Naive thymus-derived CD4-positive, alpha-beta T cell (primary cell): ENCODE measurements at regions not wholly inside any gene's neighbourhood (a gene's known extent, or its start where the extent isn't known, plus 50 kb on each side); places are given as distances from the start of the nearest gene placed in this dataset.

Experiments used
- ATAC-seq: fragments of 150-1000 bp; cut with Tn5 transposase; 2 replicates; pipeline ENCODE4 v1.10.0; 2021; ENCODE audit warnings: mild to moderate bottlenecking, moderate library complexity
- CTCF ChIA-PET: fragments of 350-600 bp; sonication (Branson Sonifier 250); formaldehyde crosslinking; loops from one replicate; lab custom pipeline; 2021; ENCODE audit warnings: antibody characterized with exemption; lab: Charles Lee
- POLR2A ChIA-PET: fragments of 350-600 bp; sonication (Branson Sonifier 250); formaldehyde crosslinking; loops from one replicate; lab custom pipeline; 2021; ENCODE audit warnings: antibody characterized with exemption, inconsistent platforms; lab: Charles Lee
- DNase-seq, 9 donors: peaks; one replicate each; pipeline versions ENCODE4 v3.0.0 to v3.0.0-alpha.2; 2020 to 2022; ENCODE audit warnings: mixed read lengths in 1 of 9
- H3K27ac ChIP-seq: one replicate; pipeline ENCODE4 v1.7.0; 2013; ENCODE audit warnings: mild to moderate bottlenecking, low read depth, low read length, moderate library complexity
- H3K27me3 ChIP-seq, 2 donors: one replicate each; pipeline ENCODE4 v1.7.0; 2013; ENCODE audit warnings: low read length in 2 of 2, mild to moderate bottlenecking in 2 of 2, moderate library complexity in 2 of 2; ENCODE audit not compliant: control insufficient read depth in 2 of 2, insufficient read depth in 2 of 2
- H3K36me3 ChIP-seq, 3 experiments: 1 replicate in 2 of 3; 2 replicates in 1 of 3; pipeline ENCODE4 v1.7.0; 2013; ENCODE audit warnings: low read length in 3 of 3, mild to moderate bottlenecking in 3 of 3, moderate library complexity in 1 of 3; ENCODE audit not compliant: insufficient read depth in 3 of 3, control insufficient read depth in 2 of 3
- H3K4me1 ChIP-seq, 2 donors: one replicate each; pipeline ENCODE4 v1.7.0; 2013; ENCODE audit warnings: low read length in 2 of 2, mild to moderate bottlenecking in 2 of 2, moderate library complexity in 1 of 2; ENCODE audit not compliant: control insufficient read depth in 2 of 2, insufficient read depth in 2 of 2
- H3K4me3 ChIP-seq: 2 replicates; pipeline ENCODE4 v1.7.0; 2013; ENCODE audit warnings: mild to moderate bottlenecking, low read length
- H3K9me3 ChIP-seq, 3 experiments: 1 replicate in 2 of 3; 2 replicates in 1 of 3; pipeline ENCODE4 v1.7.0; 2013; ENCODE audit warnings: low read length in 3 of 3; ENCODE audit not compliant: control insufficient read depth in 2 of 3
- H3K27ac Mint-ChIP-seq, 9 donors: one replicate each; pipeline ENCODE4 v1.8.0; 2020 to 2022; ENCODE audit warnings: mixed read lengths in 9 of 9, mild to moderate bottlenecking in 8 of 9, moderate library complexity in 5 of 9, inconsistent platforms in 2 of 9
- H3K27me3 Mint-ChIP-seq, 5 donors: one replicate each; pipeline ENCODE4 v1.8.0; 2021 to 2022; ENCODE audit warnings: mixed read lengths in 5 of 5, mild to moderate bottlenecking in 1 of 5
- H3K36me3 Mint-ChIP-seq, 5 donors: one replicate each; pipeline ENCODE4 v1.8.0; 2020 to 2022; ENCODE audit warnings: mixed read lengths in 5 of 5, mild to moderate bottlenecking in 3 of 5, inconsistent platforms in 1 of 5
- H3K4me1 Mint-ChIP-seq, 7 donors: one replicate each; pipeline ENCODE4 v1.8.0; 2020 to 2022; ENCODE audit warnings: mixed read lengths in 7 of 7, mild to moderate bottlenecking in 3 of 7, inconsistent platforms in 1 of 7
- H3K4me3 Mint-ChIP-seq, 10 donors: one replicate each; pipeline ENCODE4 v1.8.0; 2020 to 2022; ENCODE audit warnings: mild to moderate bottlenecking in 10 of 10, mixed read lengths in 10 of 10, moderate library complexity in 6 of 10, inconsistent platforms in 2 of 10
- H3K9me3 Mint-ChIP-seq, 11 donors: one replicate each; pipeline ENCODE4 v1.8.0; 2020 to 2022; ENCODE audit warnings: mixed read lengths in 11 of 11, mild to moderate bottlenecking in 4 of 11, inconsistent platforms in 1 of 11, moderate library complexity in 1 of 11
- intact Hi-C, 2 donors: fragments of 100-400 bp; cut with micrococcal nuclease; formaldehyde crosslinking; loops; one replicate each; pipeline ENCODE4 v1.15.1; 2023

- Mint-ChIP-seq H3K4me1 (no peaks in the 10 kb centered on the region), H3K36me3 (no peaks in the 10 kb centered on the region), H3K9me3 (peaks cover 0 to 12% (median 2%) of the 10 kb centered on the region in 11 donors), H3K4me3 (no peak overlapping the region), H3K27me3 (no peaks in the 10 kb centered on the region), H3K27ac (no peak overlapping the region)
- CTCF ChIA-PET: no interaction called here
- Histone ChIP-seq H3K4me3 (no peak overlapping the region), H3K36me3 (no peaks in the 10 kb centered on the region), H3K27me3 (no peaks in the 10 kb centered on the region), H3K9me3 (no peaks in the 10 kb centered on the region), H3K27ac (no peak overlapping the region), H3K4me1 (no peaks in the 10 kb centered on the region)
- ATAC-seq: no peak
- intact Hi-C loops: no loop called here
- POLR2A ChIA-PET: no interaction called here
- no peak for DNase-seq
Observed at GRCh38 chrX:17298564-17298963, 76.4 kb upstream of the NHS start.

- intact Hi-C loops: no loop called here
- Histone ChIP-seq H3K4me3 (no peak overlapping the region), H3K27ac (no peak overlapping the region), H3K4me1 (no peaks in the 10 kb centered on the region), H3K27me3 (no peaks in the 10 kb centered on the region), H3K36me3 (no peaks in the 10 kb centered on the region), H3K9me3 (no peaks in the 10 kb centered on the region)
- H3K4me1 Mint-ChIP-seq: no peaks in the 10 kb centered on the region
- ChIA-PET CTCF (no interaction called here), POLR2A (no interaction called here)
- H3K9me3 Mint-ChIP-seq: peaks cover 0 to 12% (median 4%) of the 10 kb centered on the region in 11 donors
- no peak overlapping the region for H3K4me3 Mint-ChIP-seq
- no peak overlapping the region for H3K27ac Mint-ChIP-seq
- no peak for DNase-seq
- H3K36me3 Mint-ChIP-seq: no peaks in the 10 kb centered on the region
- no peak for ATAC-seq
- H3K27me3 Mint-ChIP-seq: no peaks in the 10 kb centered on the region
Observed at GRCh38 chrX:17299206-17299605, 75.8 kb upstream of the NHS start.

- CTCF ChIA-PET: no interaction called here
- H3K4me1 Mint-ChIP-seq: no peaks in the 10 kb centered on the region
Observed at GRCh38 chrX:17323397-17323796, 51.6 kb upstream of the NHS start.

More at GRCh38 chrX:17323397-17323796, 51.6 kb upstream of the NHS start:
- POLR2A ChIA-PET: no interaction called here
- H3K27me3 Mint-ChIP-seq: peaks cover 0 to 7% (median 0%) of the 10 kb centered on the region in 5 donors
- no peak overlapping the region for H3K27ac ChIP-seq
- no peaks in the 10 kb centered on the region for H3K9me3 ChIP-seq
- ATAC-seq (no peak), DNase-seq (no peak)
- H3K4me1 ChIP-seq: no peaks in the 10 kb centered on the region
- H3K36me3 ChIP-seq: no peaks in the 10 kb centered on the region
- no peak overlapping the region for H3K4me3 ChIP-seq
- no peak overlapping the region for H3K4me3 Mint-ChIP-seq
- H3K27me3 ChIP-seq: no peaks in the 10 kb centered on the region
- H3K36me3 Mint-ChIP-seq: no peaks in the 10 kb centered on the region
- intact Hi-C loops: no loop called here
- H3K27ac Mint-ChIP-seq: no peak overlapping the region
- peaks cover 0 to 6% (median 3%) of the 10 kb centered on the region in 11 donors for H3K9me3 Mint-ChIP-seq
